ENCODE measurements at regions not wholly inside any gene's neighbourhood (a gene's known extent, or its start where the extent isn't known, plus 50 kb on each side); places are given as distances from the start of the nearest gene placed in this dataset.
"Not testable (repeated sequence)": the region's sequence is repeated elsewhere in the genome, so short reads cannot be mapped to it uniquely, and the experiment has no call there.

DNA sequence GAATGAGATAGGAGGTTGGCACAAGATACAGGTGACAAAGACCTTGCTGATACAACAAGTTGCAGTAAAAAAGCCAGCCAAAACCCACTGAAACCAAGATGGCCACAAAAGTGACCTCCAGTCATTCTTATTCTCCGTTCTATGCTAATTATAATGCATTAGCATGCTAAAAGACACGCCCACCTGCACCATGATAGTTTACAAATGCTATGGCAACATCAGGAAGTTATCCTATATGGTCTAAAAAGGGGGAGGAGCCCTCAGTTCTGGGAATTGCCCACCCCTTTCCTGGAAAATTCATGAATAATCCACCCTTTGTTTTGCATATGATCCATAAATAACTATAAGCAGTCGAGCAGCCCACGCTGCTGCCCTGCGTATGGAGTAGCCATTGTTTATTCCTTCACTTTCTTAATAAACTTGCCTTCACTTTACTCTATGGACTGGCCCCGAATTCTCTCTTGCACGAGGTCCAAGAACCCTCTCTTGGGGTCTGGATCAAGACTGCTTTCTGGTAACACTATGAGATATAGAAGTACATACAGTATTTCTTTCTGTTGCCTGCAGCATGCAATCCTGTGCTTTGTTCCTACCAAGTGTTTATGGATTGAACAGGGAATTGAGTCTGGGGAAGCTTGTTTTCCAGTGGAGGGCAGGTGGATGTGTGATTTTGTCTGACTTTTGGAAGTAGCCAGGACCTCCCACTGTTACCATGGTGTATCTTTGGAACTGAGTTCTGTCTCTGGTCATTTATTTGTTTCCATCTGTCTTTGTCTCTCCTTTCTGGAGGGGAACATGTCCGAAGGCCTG, 72.0 kb upstream of the TGM3 start:
- Histone ChIP-seq H3K27me3 (replicated peaks; ENCODE audit: insufficient read depth, low read length) (no peaks in the 10 kb centered on the region), H3K27ac (ENCODE audit: low read length) (no peak overlapping the region), H3K4me2 (ENCODE audit: low read depth, low read length) (no peak overlapping the region), H3F3A (ENCODE audit: insufficient read depth, low read length) (peaks cover 3% of the 10 kb centered on the region; the same call in 1 of the 2 replicates), H3K9me2 (replicated peaks; ENCODE audit: insufficient read depth, low read length) (no peaks in the 10 kb centered on the region), H2AFZ (ENCODE audit: low read length) (no peak overlapping the region), H3K79me2 (ENCODE audit: low read length) (no peaks in the 10 kb centered on the region), H3K9ac (ENCODE audit: low read length) (no peak overlapping the region), H3K36me3 (replicated peaks; ENCODE audit: insufficient read depth, low read length) (no peaks in the 10 kb centered on the region), H3K4me1 (ENCODE audit: low read length) (peaks cover 31% of the 10 kb centered on the region), H3K9me3 (replicated peaks; ENCODE audit: insufficient read depth, low read length) (no peaks in the 10 kb centered on the region), H4K20me1 (ENCODE audit: insufficient read depth, low read length) (no peaks in the 10 kb centered on the region), H3K4me3 (ENCODE audit: low read length) (no peak overlapping the region)
- TF ChIP-seq EZH2phosphoT487 (IDR thresholded peaks at IDR 0.05; ENCODE audit: low read length) (no peak), EZH2 (optimal IDR thresholded peaks at IDR 0.05; ENCODE audit: low read depth, low read length) (no peak)
- TF ChIP-seq, protein P1, sequence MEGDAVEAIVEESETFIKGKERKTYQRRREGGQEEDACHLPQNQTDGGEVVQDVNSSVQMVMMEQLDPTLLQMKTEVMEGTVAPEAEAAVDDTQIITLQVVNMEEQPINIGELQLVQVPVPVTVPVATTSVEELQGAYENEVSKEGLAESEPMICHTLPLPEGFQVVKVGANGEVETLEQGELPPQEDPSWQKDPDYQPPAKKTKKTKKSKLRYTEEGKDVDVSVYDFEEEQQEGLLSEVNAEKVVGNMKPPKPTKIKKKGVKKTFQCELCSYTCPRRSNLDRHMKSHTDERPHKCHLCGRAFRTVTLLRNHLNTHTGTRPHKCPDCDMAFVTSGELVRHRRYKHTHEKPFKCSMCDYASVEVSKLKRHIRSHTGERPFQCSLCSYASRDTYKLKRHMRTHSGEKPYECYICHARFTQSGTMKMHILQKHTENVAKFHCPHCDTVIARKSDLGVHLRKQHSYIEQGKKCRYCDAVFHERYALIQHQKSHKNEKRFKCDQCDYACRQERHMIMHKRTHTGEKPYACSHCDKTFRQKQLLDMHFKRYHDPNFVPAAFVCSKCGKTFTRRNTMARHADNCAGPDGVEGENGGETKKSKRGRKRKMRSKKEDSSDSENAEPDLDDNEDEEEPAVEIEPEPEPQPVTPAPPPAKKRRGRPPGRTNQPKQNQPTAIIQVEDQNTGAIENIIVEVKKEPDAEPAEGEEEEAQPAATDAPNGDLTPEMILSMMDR (IDR thresholded peaks at IDR 0.05; ENCODE audit: low read length): no peak
- DNase-seq: no peak

DNA sequence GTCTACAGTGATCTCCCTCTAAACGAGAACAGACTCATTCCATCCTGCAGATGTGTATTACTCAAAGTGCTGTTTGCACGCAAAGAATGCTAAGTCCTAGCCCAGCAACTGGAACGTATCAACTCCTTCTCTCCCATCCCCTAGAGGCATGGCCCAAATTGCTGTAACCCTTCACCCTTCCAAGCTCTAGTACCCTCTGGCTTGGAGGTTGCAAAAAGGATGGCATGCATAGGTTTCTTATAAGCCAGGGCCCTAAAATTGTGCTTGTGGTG, 71.5 kb upstream of the TGM3 start:
- H3K36me3 ChIP-seq (replicated peaks; ENCODE audit: insufficient read depth, low read length): no peaks in the 10 kb centered on the region
- H3K4me3 ChIP-seq (ENCODE audit: low read length): no peak overlapping the region
- H3K27ac ChIP-seq (ENCODE audit: low read length): no peak overlapping the region
- no peak overlapping the region for H2AFZ ChIP-seq (ENCODE audit: low read length)
- peaks cover 28% of the 10 kb centered on the region for H3K4me1 ChIP-seq (ENCODE audit: low read length)
- H3K9me2 ChIP-seq (replicated peaks; ENCODE audit: insufficient read depth, low read length): no peaks in the 10 kb centered on the region
- no peaks in the 10 kb centered on the region for H3K9me3 ChIP-seq (replicated peaks; ENCODE audit: insufficient read depth, low read length)
- H3K27me3 ChIP-seq (replicated peaks; ENCODE audit: insufficient read depth, low read length): no peaks in the 10 kb centered on the region
- no peak overlapping the region for H3K4me2 ChIP-seq (ENCODE audit: low read depth, low read length)
- no peak for DNase-seq
- H4K20me1 ChIP-seq (ENCODE audit: insufficient read depth, low read length): no peaks in the 10 kb centered on the region
- no peak overlapping the region for H3K9ac ChIP-seq (ENCODE audit: low read length)
- H3F3A ChIP-seq (ENCODE audit: insufficient read depth, low read length): peaks cover 3% of the 10 kb centered on the region; the same call in 1 of the 2 replicates
- H3K79me2 ChIP-seq (ENCODE audit: low read length): no peaks in the 10 kb centered on the region
- TF ChIP-seq EZH2 (optimal IDR thresholded peaks at IDR 0.05; ENCODE audit: low read depth, low read length) (no peak), EZH2phosphoT487 (IDR thresholded peaks at IDR 0.05; ENCODE audit: low read length) (no peak)
- TF ChIP-seq, protein P1 (IDR thresholded peaks at IDR 0.05; ENCODE audit: low read length): no peak

DNA sequence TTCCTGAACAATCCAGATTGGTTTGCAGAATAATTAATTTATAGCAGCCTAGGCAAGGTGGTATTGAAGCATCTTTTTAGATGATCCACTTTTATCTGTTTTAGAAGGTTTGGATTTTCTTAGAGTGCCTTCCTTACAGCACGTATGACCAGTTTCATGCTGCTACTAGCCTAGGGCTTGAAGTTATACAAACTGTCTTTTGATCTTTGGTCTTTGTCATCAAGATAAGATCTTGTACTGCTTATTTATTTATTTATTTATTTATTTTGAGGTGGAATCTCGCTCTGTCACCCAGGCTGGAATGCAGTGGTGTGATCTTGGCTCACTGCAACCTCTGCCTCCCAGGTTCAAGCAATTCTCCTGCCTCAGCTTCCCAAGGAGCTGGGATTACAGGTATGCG, 68.5 kb upstream of the TGM3 start:
- H3K4me3 ChIP-seq (ENCODE audit: low read length); H3K27me3 ChIP-seq (replicated peaks; ENCODE audit: insufficient read depth, low read length); H3K27ac ChIP-seq (ENCODE audit: low read length); H3K79me2 ChIP-seq (ENCODE audit: low read length); H3K4me1 ChIP-seq (ENCODE audit: low read length); DNase-seq; H4K20me1 ChIP-seq (ENCODE audit: insufficient read depth, low read length); H3F3A ChIP-seq (ENCODE audit: insufficient read depth, low read length); H3K9ac ChIP-seq (ENCODE audit: low read length); H3K4me2 ChIP-seq (ENCODE audit: low read depth, low read length); H3K9me2 ChIP-seq (replicated peaks; ENCODE audit: insufficient read depth, low read length); H2AFZ ChIP-seq (ENCODE audit: low read length); H3K9me3 ChIP-seq (replicated peaks; ENCODE audit: insufficient read depth, low read length); H3K36me3 ChIP-seq (replicated peaks; ENCODE audit: insufficient read depth, low read length): not testable (repeated sequence)

DNA sequence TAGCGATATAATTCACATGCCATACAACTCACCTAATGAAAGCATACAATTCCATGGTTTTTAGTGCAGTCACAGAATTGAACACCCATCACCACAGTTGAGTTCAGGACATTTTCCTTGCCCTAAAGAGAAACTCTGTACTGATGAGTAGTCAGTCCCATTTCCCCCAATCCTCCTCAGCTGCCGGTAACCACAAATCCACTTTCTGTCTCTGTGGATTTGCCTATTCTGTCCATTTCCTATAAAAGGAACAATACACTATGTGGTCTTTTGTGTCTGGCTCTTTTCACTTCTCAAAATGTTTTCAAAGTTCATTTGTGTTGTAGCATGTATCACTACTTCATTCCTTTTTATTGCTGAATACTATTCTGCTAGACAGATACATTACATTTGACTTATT, 67.9 kb upstream of the TGM3 start:
- H3F3A ChIP-seq (ENCODE audit: insufficient read depth, low read length): no peaks in the 10 kb centered on the region
- H3K4me3 ChIP-seq (ENCODE audit: low read length): no peak overlapping the region
- no peaks in the 10 kb centered on the region for H3K9me3 ChIP-seq (replicated peaks; ENCODE audit: insufficient read depth, low read length)
- H3K27ac ChIP-seq (ENCODE audit: low read length): no peak overlapping the region
- no peaks in the 10 kb centered on the region for H3K9me2 ChIP-seq (replicated peaks; ENCODE audit: insufficient read depth, low read length)
- no peak overlapping the region for H3K4me2 ChIP-seq (ENCODE audit: low read depth, low read length)
- no peaks in the 10 kb centered on the region for H4K20me1 ChIP-seq (ENCODE audit: insufficient read depth, low read length)
- TF ChIP-seq, protein P1 (IDR thresholded peaks at IDR 0.05; ENCODE audit: low read length): no peak
- TF ChIP-seq EZH2phosphoT487 (IDR thresholded peaks at IDR 0.05; ENCODE audit: low read length) (no peak), EZH2 (optimal IDR thresholded peaks at IDR 0.05; ENCODE audit: low read depth, low read length) (no peak)
- H3K27me3 ChIP-seq (replicated peaks; ENCODE audit: insufficient read depth, low read length): no peaks in the 10 kb centered on the region
- H2AFZ ChIP-seq (ENCODE audit: low read length): no peak overlapping the region
- no peaks in the 10 kb centered on the region for H3K79me2 ChIP-seq (ENCODE audit: low read length)
- peaks cover 7% of the 10 kb centered on the region; the same call in 1 of the 2 replicates for H3K4me1 ChIP-seq (ENCODE audit: low read length)
- no peak for DNase-seq
- H3K36me3 ChIP-seq (replicated peaks; ENCODE audit: insufficient read depth, low read length): no peaks in the 10 kb centered on the region
- H3K9ac ChIP-seq (ENCODE audit: low read length): no peak overlapping the region
